Liver (tissue), 7 donors: ENCODE measurements at regions not wholly inside any gene's neighbourhood (a gene's known extent, or its start where the extent isn't known, plus 50 kb on each side); places are given as distances from the start of the nearest gene placed in this dataset.

Source experiments
- DNase-seq: peaks from one replicate; pipeline ENCODE4 v3.0.0-alpha.2; 2017; ENCODE audit warnings: low spot score
- H3K27ac ChIP-seq, 2 donors: one replicate each; pipeline ENCODE4 v1.7.0; 2013; ENCODE audit warnings: inconsistent platforms in 2 of 2, low read length in 2 of 2, control low read depth in 1 of 2, low read depth in 1 of 2, mild to moderate bottlenecking in 1 of 2
- H3K27me3 ChIP-seq, 4 donors: one replicate each; pipeline versions ENCODE4 v1.6.1 to v1.7.0; 2013; ENCODE audit warnings: low read length in 3 of 4, inconsistent platforms in 1 of 4, mild to moderate bottlenecking in 1 of 4, moderate library complexity in 1 of 4; ENCODE audit not compliant: control insufficient read depth in 4 of 4, insufficient read depth in 4 of 4
- H3K36me3 ChIP-seq, 4 donors: one replicate each; pipeline versions ENCODE4 v1.6.1 to v1.7.0; 2013; ENCODE audit warnings: low read length in 3 of 4, mild to moderate bottlenecking in 3 of 4, low read depth in 1 of 4, moderate library complexity in 1 of 4; ENCODE audit not compliant: control insufficient read depth in 4 of 4, insufficient read depth in 3 of 4
- H3K4me1 ChIP-seq, 4 donors: one replicate each; pipeline versions ENCODE4 v1.6.1 to v1.7.0; 2013; ENCODE audit warnings: low read length in 3 of 4, mild to moderate bottlenecking in 3 of 4, moderate library complexity in 1 of 4; ENCODE audit not compliant: control insufficient read depth in 4 of 4, insufficient read depth in 4 of 4
- H3K4me3 ChIP-seq, 3 donors: one replicate each; pipeline versions ENCODE4 v1.6.1 to v1.7.0; 2013; ENCODE audit warnings: low read length in 3 of 3, control low read depth in 1 of 3, low read depth in 1 of 3, mild to moderate bottlenecking in 1 of 3
- H3K9ac ChIP-seq, 2 donors: one replicate each; pipeline ENCODE4 v1.7.0; 2013; ENCODE audit warnings: low read length in 2 of 2, mild to moderate bottlenecking in 2 of 2, moderate library complexity in 2 of 2, control low read depth in 1 of 2, low read depth in 1 of 2
- H3K9me3 ChIP-seq, 4 donors: one replicate each; pipeline versions ENCODE4 v1.6.1 to v1.7.0; 2013; ENCODE audit warnings: low read length in 3 of 4; ENCODE audit not compliant: control insufficient read depth in 4 of 4
- EGR1 ChIP-seq, 2 donors: IDR thresholded peaks; 2 replicates each; pipeline ENCODE4 v1.6.1; 2016 to 2018; ENCODE audit warnings: antibody characterized with exemption in 2 of 2, low read depth in 2 of 2
- FOXA1 ChIP-seq: IDR thresholded peaks from 2 replicates; pipeline ENCODE4 v1.6.1; 2016; ENCODE audit warnings: antibody characterized with exemption
- FOXA2 ChIP-seq: IDR thresholded peaks from 2 replicates; pipeline ENCODE4 v1.6.1; 2016; ENCODE audit warnings: antibody characterized with exemption
- GABPA ChIP-seq, 2 donors: IDR thresholded peaks in 1 of 2; conservative IDR thresholded peaks in 1 of 2; 2 replicates each; pipeline ENCODE4 v1.6.1; 2016; ENCODE audit warnings: antibody characterized with exemption in 2 of 2, mild to moderate bottlenecking in 1 of 2, moderate library complexity in 1 of 2
- HNF4A ChIP-seq, 2 donors: conservative IDR thresholded peaks; 2 replicates each; pipeline ENCODE4 v1.6.1; 2016; ENCODE audit warnings: antibody characterized with exemption in 2 of 2, mild to moderate bottlenecking in 2 of 2
- HNF4G ChIP-seq: IDR thresholded peaks from 2 replicates; pipeline ENCODE4 v1.6.1; 2016; ENCODE audit warnings: antibody characterized with exemption
- JUND ChIP-seq, 2 donors: IDR thresholded peaks; 2 replicates each; pipeline ENCODE4 v1.6.1; 2016; ENCODE audit warnings: antibody characterized with exemption in 2 of 2
- NR2F2 ChIP-seq: IDR thresholded peaks from 2 replicates; pipeline ENCODE4 v1.6.1; 2016; ENCODE audit warnings: antibody characterized with exemption
- RAD21 ChIP-seq, 2 donors: IDR thresholded peaks; 2 replicates each; pipeline ENCODE4 v1.6.1; 2016; ENCODE audit warnings: antibody characterized with exemption in 2 of 2, mild to moderate bottlenecking in 2 of 2
- RXRA ChIP-seq, 2 donors: IDR thresholded peaks; 2 replicates each; pipeline ENCODE4 v1.6.1; 2017 to 2018; ENCODE audit warnings: antibody characterized with exemption in 2 of 2, mild to moderate bottlenecking in 1 of 2
- SP1 ChIP-seq: IDR thresholded peaks from 2 replicates; pipeline ENCODE4 v1.6.1; 2018; ENCODE audit warnings: antibody characterized with exemption, mild to moderate bottlenecking
- TAF1 ChIP-seq: conservative IDR thresholded peaks from 2 replicates; pipeline ENCODE4 v1.6.1; 2016; ENCODE audit warnings: antibody characterized with exemption, mild to moderate bottlenecking
- YY1 ChIP-seq: IDR thresholded peaks from 2 replicates; pipeline ENCODE4 v1.6.1; 2016; ENCODE audit warnings: antibody characterized with exemption, mild to moderate bottlenecking
- WGBS: extraction: QIAGEN DNeasy Blood & Tissue Kit; methylation state at CpG from one replicate; pipeline ENCODE4 v1.1.7; 2013; 5-methylcytosine and 5-hydroxymethylcytosine counted together
- TF ChIP-seq, protein P1 (sequence below): IDR thresholded peaks from 2 replicates; pipeline ENCODE4 v1.6.1; 2016; ENCODE audit warnings: antibody characterized with exemption
- TF ChIP-seq, protein P2 (sequence below): IDR thresholded peaks from 2 replicates; pipeline ENCODE4 v1.6.1; 2016; ENCODE audit warnings: antibody characterized with exemption, mild to moderate bottlenecking
- TF ChIP-seq, protein P3 (sequence below): IDR thresholded peaks from 2 replicates; pipeline ENCODE4 v1.6.1; 2016; ENCODE audit warnings: antibody characterized with exemption
- TF ChIP-seq, protein P4 (sequence below): IDR thresholded peaks from 2 replicates; pipeline ENCODE4 v1.6.1; 2016; ENCODE audit warnings: antibody characterized with exemption
- donor health status: healthy.
- donor health status: healthy.
- donor health status: healthy.
- donor health status: healthy.

DNA sequence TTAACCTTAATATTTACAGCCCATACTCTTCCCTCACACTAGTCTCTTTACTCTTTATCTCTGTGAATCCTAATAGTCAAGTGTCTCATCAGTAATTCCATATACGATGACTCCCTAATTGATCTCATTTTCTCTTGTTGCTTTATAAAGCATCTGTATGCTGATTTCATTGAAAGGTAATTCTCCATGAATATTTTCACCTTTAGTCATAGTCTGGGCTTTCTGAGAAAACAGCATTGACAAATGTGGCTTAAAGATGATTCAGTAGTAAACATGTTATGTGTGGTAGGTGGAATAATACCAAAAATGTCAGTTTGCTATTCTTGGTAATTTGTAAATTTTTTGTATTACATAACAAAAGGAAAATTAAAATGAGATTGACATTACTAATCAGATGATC is 1176.5 kb downstream of the NCAM2 start:
- Histone ChIP-seq H3K27ac (no peak overlapping the region), H3K4me3 (no peak overlapping the region), H3K9me3 (peaks cover 0 to 2% (median 0%) of the 10 kb centered on the region in 4 donors), H3K4me1 (no peaks in the 10 kb centered on the region), H3K36me3 (no peaks in the 10 kb centered on the region), H3K9ac (no peak overlapping the region), H3K27me3 (no peaks in the 10 kb centered on the region)
- WGBS, result 74% methylated on average over 1 of the region's 1 CpG
- no peak for TF ChIP-seq NR2F2
- TF ChIP-seq FOXA2, result no peak
- TF ChIP-seq SP1, result no peak
- TF ChIP-seq RXRA (IDR thresholded peaks at IDR 0.05), result no peak
- no peak for TF ChIP-seq YY1
- TF ChIP-seq HNF4G, result no peak
- TF ChIP-seq FOXA1, result no peak
- TF ChIP-seq, protein P1, sequence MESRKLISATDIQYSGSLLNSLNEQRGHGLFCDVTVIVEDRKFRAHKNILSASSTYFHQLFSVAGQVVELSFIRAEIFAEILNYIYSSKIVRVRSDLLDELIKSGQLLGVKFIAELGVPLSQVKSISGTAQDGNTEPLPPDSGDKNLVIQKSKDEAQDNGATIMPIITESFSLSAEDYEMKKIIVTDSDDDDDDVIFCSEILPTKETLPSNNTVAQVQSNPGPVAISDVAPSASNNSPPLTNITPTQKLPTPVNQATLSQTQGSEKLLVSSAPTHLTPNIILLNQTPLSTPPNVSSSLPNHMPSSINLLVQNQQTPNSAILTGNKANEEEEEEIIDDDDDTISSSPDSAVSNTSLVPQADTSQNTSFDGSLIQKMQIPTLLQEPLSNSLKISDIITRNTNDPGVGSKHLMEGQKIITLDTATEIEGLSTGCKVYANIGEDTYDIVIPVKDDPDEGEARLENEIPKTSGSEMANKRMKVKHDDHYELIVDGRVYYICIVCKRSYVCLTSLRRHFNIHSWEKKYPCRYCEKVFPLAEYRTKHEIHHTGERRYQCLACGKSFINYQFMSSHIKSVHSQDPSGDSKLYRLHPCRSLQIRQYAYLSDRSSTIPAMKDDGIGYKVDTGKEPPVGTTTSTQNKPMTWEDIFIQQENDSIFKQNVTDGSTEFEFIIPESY, result no peak
- TF ChIP-seq JUND (IDR thresholded peaks at IDR 0.05), result no peak
- TF ChIP-seq RAD21 (IDR thresholded peaks at IDR 0.05), result no peak
- no peak for TF ChIP-seq TAF1
- TF ChIP-seq EGR1 (IDR thresholded peaks at IDR 0.05; ENCODE audit: low read depth in 2 of 2), result no peak
- no peak for TF ChIP-seq GABPA (IDR thresholded peaks at IDR 0.05 in 1 of 2, conservative IDR thresholded peaks at IDR 0.05 in 1 of 2)
- TF ChIP-seq, protein P2, sequence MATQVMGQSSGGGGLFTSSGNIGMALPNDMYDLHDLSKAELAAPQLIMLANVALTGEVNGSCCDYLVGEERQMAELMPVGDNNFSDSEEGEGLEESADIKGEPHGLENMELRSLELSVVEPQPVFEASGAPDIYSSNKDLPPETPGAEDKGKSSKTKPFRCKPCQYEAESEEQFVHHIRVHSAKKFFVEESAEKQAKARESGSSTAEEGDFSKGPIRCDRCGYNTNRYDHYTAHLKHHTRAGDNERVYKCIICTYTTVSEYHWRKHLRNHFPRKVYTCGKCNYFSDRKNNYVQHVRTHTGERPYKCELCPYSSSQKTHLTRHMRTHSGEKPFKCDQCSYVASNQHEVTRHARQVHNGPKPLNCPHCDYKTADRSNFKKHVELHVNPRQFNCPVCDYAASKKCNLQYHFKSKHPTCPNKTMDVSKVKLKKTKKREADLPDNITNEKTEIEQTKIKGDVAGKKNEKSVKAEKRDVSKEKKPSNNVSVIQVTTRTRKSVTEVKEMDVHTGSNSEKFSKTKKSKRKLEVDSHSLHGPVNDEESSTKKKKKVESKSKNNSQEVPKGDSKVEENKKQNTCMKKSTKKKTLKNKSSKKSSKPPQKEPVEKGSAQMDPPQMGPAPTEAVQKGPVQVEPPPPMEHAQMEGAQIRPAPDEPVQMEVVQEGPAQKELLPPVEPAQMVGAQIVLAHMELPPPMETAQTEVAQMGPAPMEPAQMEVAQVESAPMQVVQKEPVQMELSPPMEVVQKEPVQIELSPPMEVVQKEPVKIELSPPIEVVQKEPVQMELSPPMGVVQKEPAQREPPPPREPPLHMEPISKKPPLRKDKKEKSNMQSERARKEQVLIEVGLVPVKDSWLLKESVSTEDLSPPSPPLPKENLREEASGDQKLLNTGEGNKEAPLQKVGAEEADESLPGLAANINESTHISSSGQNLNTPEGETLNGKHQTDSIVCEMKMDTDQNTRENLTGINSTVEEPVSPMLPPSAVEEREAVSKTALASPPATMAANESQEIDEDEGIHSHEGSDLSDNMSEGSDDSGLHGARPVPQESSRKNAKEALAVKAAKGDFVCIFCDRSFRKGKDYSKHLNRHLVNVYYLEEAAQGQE, result no peak
- TF ChIP-seq, protein P3, sequence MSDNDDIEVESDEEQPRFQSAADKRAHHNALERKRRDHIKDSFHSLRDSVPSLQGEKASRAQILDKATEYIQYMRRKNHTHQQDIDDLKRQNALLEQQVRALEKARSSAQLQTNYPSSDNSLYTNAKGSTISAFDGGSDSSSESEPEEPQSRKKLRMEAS, result no peak
- TF ChIP-seq HNF4A (conservative IDR thresholded peaks at IDR 0.05), result no peak
- TF ChIP-seq, protein P4, sequence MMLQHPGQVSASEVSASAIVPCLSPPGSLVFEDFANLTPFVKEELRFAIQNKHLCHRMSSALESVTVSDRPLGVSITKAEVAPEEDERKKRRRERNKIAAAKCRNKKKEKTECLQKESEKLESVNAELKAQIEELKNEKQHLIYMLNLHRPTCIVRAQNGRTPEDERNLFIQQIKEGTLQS, result no peak
- DNase-seq, result no peak

DNA sequence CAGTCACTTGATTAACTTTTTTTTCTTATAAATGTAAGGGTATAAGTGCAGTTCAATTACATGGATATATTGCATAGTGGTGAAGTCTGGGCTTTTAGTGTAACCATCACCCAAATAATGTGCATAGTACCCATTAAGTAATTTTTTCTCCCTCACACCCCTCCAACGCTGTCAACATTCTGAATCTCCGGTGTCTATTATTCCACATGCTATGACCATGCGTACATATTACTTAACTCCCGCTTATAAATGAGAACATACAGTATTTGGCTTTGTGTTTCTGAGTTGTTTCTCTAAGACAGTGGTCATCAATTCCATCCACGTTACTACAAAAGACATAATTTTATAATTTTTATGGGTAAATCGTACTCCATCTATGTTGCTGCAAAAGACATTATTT is 1191.1 kb downstream of the NCAM2 start:
- Histone ChIP-seq H3K9ac (no peak overlapping the region), H3K4me1 (no peaks in the 10 kb centered on the region), H3K36me3 (no peaks in the 10 kb centered on the region), H3K27me3 (no peaks in the 10 kb centered on the region), H3K4me3 (no peak overlapping the region), H3K9me3 (no peaks in the 10 kb centered on the region), H3K27ac (no peak overlapping the region)
- no peak for DNase-seq
- TF ChIP-seq YY1, result no peak
- no peak for TF ChIP-seq HNF4G
- TF ChIP-seq, protein P2, result no peak
- WGBS, result 88% methylated on average over 6 of the region's 6 CpGs
